ENCODE measurements at regions not wholly inside any gene's neighbourhood (a gene's known extent, or its start where the extent isn't known, plus 50 kb on each side); places are given as distances from the start of the nearest gene placed in this dataset.

- TF ChIP-seq PATZ1 (CRISPR knock-in tag; IDR thresholded peaks at IDR 0.05; ENCODE audit: borderline replicate concordance) (no peak), TCF4 (CRISPR knock-in tag; IDR thresholded peaks at IDR 0.05; ENCODE audit: borderline replicate concordance) (no peak), POU6F1 (CRISPR knock-in tag; IDR thresholded peaks at IDR 0.05; ENCODE audit: borderline replicate concordance, low read depth) (no peak), PPARA (CRISPR knock-in tag; IDR thresholded peaks at IDR 0.05; ENCODE audit: borderline replicate concordance) (no peak)
Measured at GRCh38 chr9:86529496-86530275, 175.5 kb upstream of the TUT7 start.
